ENCODE measurements at regions not wholly inside any gene's neighbourhood (a gene's known extent, or its start where the extent isn't known, plus 50 kb on each side); places are given as distances from the start of the nearest gene placed in this dataset.

DNA sequence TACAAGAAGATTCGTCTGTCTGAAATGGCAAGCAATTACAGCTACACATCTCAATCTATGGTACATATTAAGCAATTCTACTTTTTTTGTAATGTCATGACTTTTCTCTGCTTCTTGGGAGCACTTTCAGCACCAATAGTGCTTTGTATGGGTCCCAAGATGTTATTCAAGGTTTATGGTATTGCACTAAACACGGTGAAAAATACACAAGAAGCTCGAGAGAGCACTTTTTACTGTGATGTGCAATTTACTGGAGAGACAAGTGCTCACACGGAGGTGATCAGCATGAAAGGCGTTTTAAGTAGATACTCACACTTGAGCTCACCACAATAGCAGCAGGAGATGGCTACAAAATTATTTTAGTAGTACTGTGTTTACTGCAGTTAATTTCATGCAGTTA is 783.6 kb downstream of the CBLN2 start:
- no peak for TF ChIP-seq Cebpa-rat (IDR thresholded peaks at IDR 0.05)
- no peak overlapping the region for H3K4me2 ChIP-seq
- H3K27ac ChIP-seq: no peak overlapping the region
- H3K27me3 ChIP-seq: no peaks in the 10 kb centered on the region
- H3K9ac ChIP-seq: no peak overlapping the region
- H3K4me1 ChIP-seq: no peaks in the 10 kb centered on the region
- no peaks in the 10 kb centered on the region for H3K36me3 ChIP-seq
- no peak overlapping the region for H3K4me3 ChIP-seq
- no peaks in the 10 kb centered on the region for H4K20me1 ChIP-seq
- H3K9me3 ChIP-seq: peaks cover 6% of the 10 kb centered on the region; the same call in 1 of the 2 replicates

DNA sequence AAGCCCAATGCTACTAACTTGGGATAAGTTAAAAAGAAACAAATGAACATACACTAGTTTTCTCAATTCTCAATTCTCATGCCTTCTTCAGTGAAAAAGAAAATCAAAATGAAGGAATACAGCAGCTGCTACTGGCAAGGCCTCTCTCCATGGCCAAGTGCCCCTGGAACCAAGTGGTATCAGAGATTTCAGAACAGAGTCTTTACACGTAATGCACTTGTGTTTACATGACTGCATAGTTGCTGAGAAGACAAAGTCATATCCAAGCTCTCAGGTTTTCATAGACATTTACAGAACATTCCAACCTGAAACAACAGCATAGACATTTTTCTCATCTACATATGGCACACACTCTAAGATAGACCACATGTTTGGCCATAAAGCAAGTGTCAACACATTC is 789.9 kb downstream of the CBLN2 start:
- Histone ChIP-seq H3K27ac (no peak overlapping the region), H3K36me3 (no peaks in the 10 kb centered on the region), H3K4me3 (no peak overlapping the region)

DNA sequence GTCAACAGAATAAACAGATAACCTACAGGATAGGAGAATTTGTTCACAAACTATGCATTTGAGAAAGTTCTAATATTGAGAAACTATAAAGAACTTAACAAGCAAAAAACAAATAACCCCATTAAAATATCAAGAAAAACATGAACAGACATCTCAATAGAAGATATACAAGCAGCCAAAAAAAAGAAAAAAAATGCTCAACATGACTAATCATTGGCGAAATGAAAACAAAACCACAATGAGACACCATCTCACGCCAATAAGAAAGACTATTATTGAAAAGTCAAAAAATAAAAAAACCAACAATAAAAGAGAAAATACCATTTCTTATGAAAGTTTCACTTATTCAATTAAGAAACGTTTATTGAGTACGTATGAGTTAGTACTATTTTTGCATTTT is 800.5 kb downstream of the CBLN2 start:
- H3K4me3 ChIP-seq: no peak overlapping the region
- H3K27ac ChIP-seq: no peak overlapping the region
- H3K9me3 ChIP-seq: no peaks in the 10 kb centered on the region
- no peak overlapping the region for H3K4me2 ChIP-seq
- H3K36me3 ChIP-seq: no peaks in the 10 kb centered on the region
- H3K27me3 ChIP-seq: no peaks in the 10 kb centered on the region
- no peak for TF ChIP-seq Cebpa-rat (IDR thresholded peaks at IDR 0.05)
- no peaks in the 10 kb centered on the region for H3K4me1 ChIP-seq
- H3K9ac ChIP-seq: no peak overlapping the region
- no peaks in the 10 kb centered on the region for H4K20me1 ChIP-seq

More for the DNA sequence above, 789.9 kb downstream of the CBLN2 start:
- Histone ChIP-seq H3K4me1 (no peaks in the 10 kb centered on the region), H3K4me2 (no peak overlapping the region), H3K27me3 (no peaks in the 10 kb centered on the region), H3K9ac (no peak overlapping the region), H4K20me1 (no peaks in the 10 kb centered on the region), H3K9me3 (no peaks in the 10 kb centered on the region)
- TF ChIP-seq Cebpa-rat (IDR thresholded peaks at IDR 0.05): no peak

DNA sequence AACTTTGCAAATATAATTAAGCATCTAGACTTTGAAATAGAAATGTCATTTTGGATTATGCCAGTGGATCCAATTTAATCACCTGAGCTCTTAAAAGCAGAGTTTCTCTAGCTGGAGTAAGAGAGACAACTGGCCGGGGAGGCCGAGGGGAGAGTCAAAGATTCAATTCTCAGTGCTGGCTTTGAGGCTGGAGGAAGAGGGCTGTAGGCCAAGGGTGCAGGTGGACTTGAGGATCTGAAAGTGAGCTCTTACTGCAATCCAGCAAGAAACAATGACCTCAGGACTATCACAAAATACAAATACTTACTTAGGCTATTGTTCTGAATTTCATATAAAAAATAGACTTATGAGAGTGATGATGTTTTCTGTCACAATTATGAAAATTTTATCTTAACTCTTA is 814.5 kb downstream of the CBLN2 start:
- Histone ChIP-seq H3K27me3 (no peaks in the 10 kb centered on the region), H3K36me3 (no peaks in the 10 kb centered on the region), H3K9me3 (no peaks in the 10 kb centered on the region), H4K20me1 (no peaks in the 10 kb centered on the region), H3K27ac (no peak overlapping the region), H3K4me2 (no peak overlapping the region), H3K4me3 (no peak overlapping the region), H3K4me1 (no peaks in the 10 kb centered on the region), H3K9ac (no peak overlapping the region)
- no peak for TF ChIP-seq Cebpa-rat (IDR thresholded peaks at IDR 0.05)

DNA sequence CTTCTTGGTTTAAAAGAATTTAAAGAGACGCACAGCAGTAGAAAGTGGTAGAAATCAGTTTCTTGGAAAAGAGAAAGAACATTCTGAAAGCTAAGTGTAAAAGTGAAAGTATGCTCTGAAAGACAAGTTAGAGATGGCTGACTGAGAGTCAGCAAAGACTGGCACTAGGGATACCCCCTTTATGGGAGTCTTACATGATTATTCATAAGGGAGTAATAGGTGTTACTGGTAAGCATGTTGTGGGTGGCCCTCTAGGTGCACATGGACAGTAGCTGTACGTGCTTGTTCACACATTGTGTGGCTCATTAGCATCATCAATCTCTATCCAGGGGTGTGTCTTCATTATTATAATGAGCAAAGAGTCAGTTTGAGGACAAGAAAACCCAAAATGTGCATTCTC is 816.2 kb downstream of the CBLN2 start:
- Histone ChIP-seq H3K4me1 (no peaks in the 10 kb centered on the region), H3K36me3 (no peaks in the 10 kb centered on the region), H3K27me3 (no peaks in the 10 kb centered on the region), H3K9ac (no peak overlapping the region), H3K9me3 (no peaks in the 10 kb centered on the region), H3K4me3 (no peak overlapping the region), H3K27ac (no peak overlapping the region), H4K20me1 (no peaks in the 10 kb centered on the region), H3K4me2 (no peak overlapping the region)
- TF ChIP-seq Cebpa-rat (IDR thresholded peaks at IDR 0.05): no peak

DNA sequence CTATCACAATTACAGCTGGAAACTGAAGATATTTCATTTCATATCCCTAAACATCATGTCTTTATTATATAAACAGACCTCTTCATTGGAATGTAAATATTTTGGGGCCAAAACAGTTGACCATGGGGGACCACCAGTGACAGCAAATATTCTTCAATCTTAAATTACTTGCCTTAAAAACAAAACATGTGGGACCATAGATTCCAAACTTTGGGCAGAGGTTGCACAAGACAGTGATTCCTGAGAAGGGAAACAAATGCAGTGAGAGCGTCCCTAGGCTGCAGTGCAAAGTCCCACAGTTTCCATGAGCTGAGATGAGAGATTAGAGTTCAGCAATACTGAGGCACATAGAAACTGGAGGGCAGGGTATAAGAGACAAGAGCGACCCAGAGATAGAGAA is 818.9 kb downstream of the CBLN2 start:
- no peak for TF ChIP-seq Cebpa-rat (IDR thresholded peaks at IDR 0.05)
- no peak overlapping the region for H3K27ac ChIP-seq
- no peak overlapping the region for H3K4me3 ChIP-seq

DNA sequence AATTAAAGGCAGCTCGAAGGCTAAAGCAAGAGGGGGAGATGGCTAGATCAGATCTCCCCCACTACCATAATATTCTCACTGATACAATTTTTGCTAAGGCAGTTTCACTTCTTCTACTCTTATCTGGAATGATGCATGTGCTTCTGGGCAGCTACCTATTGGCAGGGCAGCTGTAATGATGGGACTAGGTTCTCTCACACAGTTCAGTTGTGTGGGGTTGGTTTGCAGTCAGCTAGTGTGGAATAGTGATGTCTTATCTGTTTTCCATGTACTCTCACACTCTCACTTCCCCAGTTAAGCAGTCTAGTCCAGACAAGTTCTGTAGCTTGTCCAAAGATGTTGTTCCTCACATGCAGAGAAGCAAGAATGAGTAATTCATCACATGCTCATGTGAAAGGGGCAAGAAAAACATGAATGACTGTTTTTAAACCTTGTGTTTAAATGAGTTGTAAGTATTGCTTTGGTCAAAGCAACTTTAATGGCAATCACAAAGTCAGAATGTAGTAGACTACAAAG is 836.1 kb downstream of the CBLN2 start:
- Histone ChIP-seq H3K4me1 (peaks cover 8% of the 10 kb centered on the region), H3K4me3 (no peak overlapping the region), H3K4me2 (no peak overlapping the region), H3K9me3 (no peaks in the 10 kb centered on the region), H3K9ac (no peak overlapping the region), H3K36me3 (no peaks in the 10 kb centered on the region), H4K20me1 (no peaks in the 10 kb centered on the region), H3K27me3 (no peaks in the 10 kb centered on the region), H3K27ac (no peak overlapping the region)
- no peak for TF ChIP-seq Cebpa-rat (IDR thresholded peaks at IDR 0.05)

More for the DNA sequence above, 818.9 kb downstream of the CBLN2 start:
- Histone ChIP-seq H3K4me1 (no peaks in the 10 kb centered on the region), H4K20me1 (no peaks in the 10 kb centered on the region), H3K4me2 (no peak overlapping the region), H3K9ac (no peak overlapping the region), H3K9me3 (no peaks in the 10 kb centered on the region), H3K36me3 (no peaks in the 10 kb centered on the region), H3K27me3 (no peaks in the 10 kb centered on the region)

DNA sequence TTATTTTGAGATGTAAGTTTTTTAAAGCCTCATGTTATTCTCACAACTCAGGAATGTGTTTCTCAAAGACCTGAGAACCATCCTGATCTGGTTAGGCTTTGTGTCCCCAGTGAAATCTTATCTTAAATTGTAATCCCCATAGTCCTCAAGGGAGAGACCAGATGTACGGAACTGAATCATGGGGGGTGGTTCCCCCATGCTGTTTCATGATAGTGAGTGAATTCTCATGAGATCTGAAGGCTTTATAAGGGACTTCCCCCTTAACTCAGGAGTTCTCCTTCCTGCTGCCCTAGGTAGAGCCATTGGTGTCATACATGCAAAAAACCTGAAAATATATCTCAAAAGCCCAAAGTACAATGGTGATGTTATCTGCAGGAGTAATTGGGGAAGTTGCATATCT is 836.7 kb downstream of the CBLN2 start:
- no peaks in the 10 kb centered on the region for H4K20me1 ChIP-seq
- no peaks in the 10 kb centered on the region for H3K36me3 ChIP-seq
- H3K4me3 ChIP-seq: no peak overlapping the region
- no peak overlapping the region for H3K9ac ChIP-seq
- H3K9me3 ChIP-seq: no peaks in the 10 kb centered on the region
- H3K27me3 ChIP-seq: no peaks in the 10 kb centered on the region
- no peak overlapping the region for H3K27ac ChIP-seq
- peaks cover 8% of the 10 kb centered on the region for H3K4me1 ChIP-seq
- no peak for TF ChIP-seq Cebpa-rat (IDR thresholded peaks at IDR 0.05)
- H3K4me2 ChIP-seq: 0 out of 2 replicates have a peak overlapping the region, but pooled peaks have one; percentile 8

DNA sequence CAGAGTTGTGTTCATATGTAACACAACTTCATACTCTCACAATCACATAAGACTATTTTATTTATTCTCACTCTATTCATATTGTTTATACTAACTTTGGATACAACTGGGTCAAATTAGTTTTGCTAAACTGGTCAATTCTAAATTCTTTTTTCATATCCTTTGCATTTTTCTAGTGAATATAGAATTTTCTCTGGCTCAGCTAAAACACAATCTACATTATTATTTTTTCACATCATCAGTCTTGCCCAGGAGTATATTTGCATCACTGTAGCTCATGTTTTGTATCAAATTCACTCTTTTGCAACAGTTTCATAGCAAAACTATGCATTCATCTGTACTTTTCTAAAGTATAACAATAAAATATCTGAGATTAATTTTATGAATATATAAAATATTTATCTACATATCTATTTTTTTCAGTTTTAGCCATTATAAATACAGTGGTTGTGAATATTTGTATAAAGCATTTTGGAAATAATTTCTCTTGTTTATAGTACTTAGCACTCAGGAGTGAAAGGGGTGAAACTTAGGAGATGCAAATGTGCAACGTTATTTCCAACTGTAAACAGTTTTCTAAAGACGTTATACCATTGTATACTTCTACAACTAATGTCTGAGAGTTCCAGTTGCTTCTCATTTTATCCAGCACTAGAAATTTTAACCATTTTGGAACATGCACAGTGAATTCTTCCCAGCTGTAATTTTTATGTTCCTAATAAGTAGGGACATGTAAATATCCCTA is 854.6 kb downstream of the CBLN2 start:
- Histone ChIP-seq H3K27ac (no peak overlapping the region), H3K4me3 (no peak overlapping the region), H3K4me2 (no peak overlapping the region), H3K9ac (no peak overlapping the region), H4K20me1 (no peaks in the 10 kb centered on the region), H3K36me3 (no peaks in the 10 kb centered on the region), H3K4me1 (no peaks in the 10 kb centered on the region), H3K27me3 (no peaks in the 10 kb centered on the region), H3K9me3 (no peaks in the 10 kb centered on the region)
- TF ChIP-seq Cebpa-rat (IDR thresholded peaks at IDR 0.05): no peak

DNA sequence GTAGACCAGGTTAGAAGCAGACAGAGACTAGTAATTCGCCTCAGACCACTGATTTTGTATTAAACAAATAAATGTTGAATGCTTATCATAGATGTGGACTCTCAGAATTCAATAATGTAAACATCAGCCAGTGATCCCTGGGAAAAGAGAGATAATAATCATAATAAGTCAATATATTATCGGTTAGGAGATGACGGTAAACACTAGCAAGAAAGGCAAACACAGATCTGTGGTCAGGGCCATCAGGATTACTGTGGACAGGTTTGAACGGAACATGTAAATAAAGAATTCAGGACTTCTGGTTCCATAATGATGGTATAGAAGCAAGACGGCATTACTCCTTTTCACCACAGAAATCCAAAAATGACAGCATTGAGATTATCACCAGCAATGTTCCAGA is 861.6 kb downstream of the CBLN2 start:
- no peaks in the 10 kb centered on the region for H4K20me1 ChIP-seq
- no peaks in the 10 kb centered on the region for H3K4me1 ChIP-seq
- H3K4me3 ChIP-seq: no peak overlapping the region
- H3K36me3 ChIP-seq: no peaks in the 10 kb centered on the region
- H3K27me3 ChIP-seq: no peaks in the 10 kb centered on the region
- no peak overlapping the region for H3K9ac ChIP-seq
- no peaks in the 10 kb centered on the region for H3K9me3 ChIP-seq
- no peak overlapping the region for H3K4me2 ChIP-seq
- TF ChIP-seq Cebpa-rat (IDR thresholded peaks at IDR 0.05): no peak
- H3K27ac ChIP-seq: no peak overlapping the region

All from BLaER1 (cell line).